PC-9 (cell line): ENCODE measurements at regions not wholly inside any gene's neighbourhood (a gene's known extent, or its start where the extent isn't known, plus 50 kb on each side); places are given as distances from the start of the nearest gene placed in this dataset.

Source experiments
- BruUV-seq: library from RNA; stranded (reverse); fragments of 400-500 nt; replicated peaks from 2 replicates; lab custom pipeline; 2021; lab: Mats Ljungman, UMichigan
- CTCF ChIA-PET: fragments of 300-600 bp; sonication (Branson Sonifier 250); formaldehyde crosslinking; loops from one replicate; lab custom pipeline; 2022; ENCODE audit warnings: antibody characterized with exemption; lab: Charles Lee
- POLR2A ChIA-PET: fragments of 300-600 bp; sonication (Branson Sonifier 250); formaldehyde crosslinking; loops from one replicate; lab custom pipeline; 2022; ENCODE audit warnings: antibody characterized with exemption; ENCODE audit not compliant: unreplicated experiment; lab: Charles Lee
- DNase-seq, 2 experiments: peaks; one replicate each; pipeline versions ENCODE4 v3.0.0 to v3.0.0-alpha.2; 2015 to 2022; ENCODE audit warnings: mixed read lengths in 1 of 2
- H2AFZ ChIP-seq: fragments of 200-600 bp; sonication (generic); 2 replicates; pipeline ENCODE4 v1.8.1; 2017; ENCODE audit warnings: antibody characterized with exemption
- H3F3A ChIP-seq: fragments of 200-600 bp; sonication (generic); 2 replicates; pipeline ENCODE4 v1.8.1; 2017; ENCODE audit warnings: antibody characterized with exemption, mild to moderate bottlenecking, low read depth; ENCODE audit not compliant: insufficient read depth
- H3K27ac ChIP-seq: fragments of 200-600 bp; sonication (generic); 2 replicates; pipeline ENCODE4 v1.6.1; 2016; ENCODE audit warnings: mixed run types
- H3K27me3 ChIP-seq: fragments of 200-600 bp; sonication (generic); 2 replicates; pipeline ENCODE4 v1.6.1; 2016; ENCODE audit warnings: low read depth, mixed run types; ENCODE audit not compliant: insufficient read depth
- H3K36me3 ChIP-seq: fragments of 200-600 bp; sonication (generic); 2 replicates; pipeline ENCODE4 v1.6.1; 2016; ENCODE audit warnings: low read depth, mixed run types
- H3K4me1 ChIP-seq: fragments of 200-600 bp; sonication (generic); replicated peaks from 2 replicates; pipeline ENCODE4 v1.6.1; 2016; ENCODE audit warnings: mixed run types; ENCODE audit not compliant: insufficient read depth
- H3K4me2 ChIP-seq: fragments of 200-600 bp; sonication (generic); 2 replicates; pipeline ENCODE4 v1.6.1; 2017; ENCODE audit warnings: mixed run types
- H3K4me3 ChIP-seq: fragments of 200-600 bp; sonication (generic); 2 replicates; pipeline ENCODE4 v1.6.1; 2016; ENCODE audit warnings: mixed run types
- H3K79me2 ChIP-seq: fragments of 200-600 bp; sonication (generic); 2 replicates; pipeline ENCODE4 v1.6.1; 2017; ENCODE audit warnings: low read depth, mixed run types
- H3K9me2 ChIP-seq: fragments of 200-600 bp; sonication (generic); 2 replicates; pipeline ENCODE4 v1.8.1; 2017; ENCODE audit warnings: mild to moderate bottlenecking; ENCODE audit not compliant: insufficient read depth
- H3K9me3 ChIP-seq: fragments of 200-600 bp; sonication (generic); 2 replicates; pipeline ENCODE4 v1.8.1; 2016; ENCODE audit warnings: low read depth; ENCODE audit not compliant: insufficient read depth
- H4K20me1 ChIP-seq: fragments of 200-600 bp; sonication (generic); 2 replicates; pipeline ENCODE4 v1.8.1; 2017; ENCODE audit not compliant: insufficient read depth
- CTCF ChIP-seq: fragments of 200-600 bp; sonication (generic); conservative IDR thresholded peaks from 2 replicates; pipeline ENCODE4 v1.6.1; 2017; ENCODE audit warnings: mixed run types, antibody characterized with exemption, mild to moderate bottlenecking, moderate library complexity
- EZH2 ChIP-seq: fragments of 200-600 bp; sonication (generic); IDR thresholded peaks from 2 replicates; pipeline ENCODE4 v1.8.0; 2017; ENCODE audit warnings: antibody characterized with exemption, low read depth
- intact Hi-C: fragments of 100-400 bp; cut with micrococcal nuclease; formaldehyde crosslinking; loops from one replicate; pipeline ENCODE4 v1.10.0; 2022; ENCODE audit not compliant: unreplicated experiment

- no peak overlapping the region for H3K27ac ChIP-seq
- no peak overlapping the region for H2AFZ ChIP-seq
- no peaks in the 10 kb centered on the region for H3K4me1 ChIP-seq
- no peak overlapping the region for H3K4me3 ChIP-seq
- no peaks in the 10 kb centered on the region for H3K36me3 ChIP-seq
- CTCF ChIA-PET = no interaction called here
- no peaks in the 10 kb centered on the region for H3K79me2 ChIP-seq
- POLR2A ChIA-PET = no interaction called here
- TF ChIP-seq EZH2 (no peak), CTCF (no peak)
- no peaks in the 10 kb centered on the region for H3F3A ChIP-seq
- BruUV-seq = no TSS peak
- no peaks in the 10 kb centered on the region for H3K9me3 ChIP-seq
- no peak overlapping the region for H3K4me2 ChIP-seq
- no peak for DNase-seq
- H3K27me3 ChIP-seq = peaks cover 3% of the 10 kb centered on the region; the same call in 1 of the 2 replicates
- no peaks in the 10 kb centered on the region for H4K20me1 ChIP-seq
- no peaks in the 10 kb centered on the region for H3K9me2 ChIP-seq
- intact Hi-C loops = no loop called here
These were observed 99.1 kb upstream of the GRAMD1B start for GRCh38 chr11:123330948-123331347.

- Histone ChIP-seq H3K4me2 (no peak overlapping the region), H3F3A (no peaks in the 10 kb centered on the region), H3K27me3 (peaks cover 8% of the 10 kb centered on the region; the same call in 1 of the 2 replicates), H2AFZ (no peak overlapping the region), H3K36me3 (no peaks in the 10 kb centered on the region), H3K9me3 (no peaks in the 10 kb centered on the region), H3K4me1 (no peaks in the 10 kb centered on the region), H4K20me1 (no peaks in the 10 kb centered on the region), H3K79me2 (no peaks in the 10 kb centered on the region), H3K27ac (no peak overlapping the region), H3K9me2 (no peaks in the 10 kb centered on the region), H3K4me3 (no peak overlapping the region)
- no peak for TF ChIP-seq EZH2
- no peak for TF ChIP-seq CTCF
- DNase-seq = no peak
- intact Hi-C loops = no loop called here
- ChIA-PET CTCF (no interaction called here), POLR2A (no interaction called here)
- no TSS peak for BruUV-seq
These were observed 99.6 kb upstream of the GRAMD1B start for GRCh38 chr11:123330471-123330870.

GRCh38 chr11:123330071-123330470 is 100.0 kb upstream of the GRAMD1B start:
- Histone ChIP-seq H3K79me2 (no peaks in the 10 kb centered on the region), H3K36me3 (no peaks in the 10 kb centered on the region), H3K4me1 (no peaks in the 10 kb centered on the region), H3F3A (no peaks in the 10 kb centered on the region), H3K9me2 (no peaks in the 10 kb centered on the region), H3K4me3 (no peak overlapping the region), H2AFZ (no peak overlapping the region), H3K4me2 (no peak overlapping the region), H3K27ac (no peak overlapping the region), H3K9me3 (no peaks in the 10 kb centered on the region), H3K27me3 (peaks cover 12% of the 10 kb centered on the region; the same call in 1 of the 2 replicates), H4K20me1 (no peaks in the 10 kb centered on the region)
- TF ChIP-seq CTCF = no peak
- TF ChIP-seq EZH2 = no peak
- no peak for DNase-seq
- intact Hi-C loops = no loop called here
- no TSS peak for BruUV-seq
- ChIA-PET POLR2A (no interaction called here), CTCF (no interaction called here)
